Left cardiac atrium (tissue), 4 donors: ENCODE measurements at regions not wholly inside any gene's neighbourhood (a gene's known extent, or its start where the extent isn't known, plus 50 kb on each side); places are given as distances from the start of the nearest gene placed in this dataset.
A peak's percentile ranks its signal among the peaks of the same experiment; 100 is the strongest.
"Not testable (repeated sequence)": the region's sequence is repeated elsewhere in the genome, so short reads cannot be mapped to it uniquely, and the experiment has no call there.

ENCODE experiments used
- ATAC-seq, 2 donors: fragments of 200-7000 bp; cut with Tn5 transposase; one replicate each; pipeline ENCODE4 v1.9.1; 2020; ENCODE audit warnings: mild to moderate bottlenecking in 2 of 2, moderate library complexity in 2 of 2
- DNase-seq: peaks from one replicate; pipeline ENCODE4 v3.0.0-alpha.2; 2020
- intact Hi-C, 2 donors: fragments of 100-400 bp; cut with DNase I; formaldehyde crosslinking; loops; one replicate each; pipeline versions ENCODE4 v1.14.1 to v1.15.1; 2022 to 2023
- donor health status: DM: no; HTN: yes; CAD: no.
- donor health status: DM: no; HTN: yes; CAD: no; lungs with severe emphysema.
- donor health status: DM: yes; HTN: yes; CAD: no.
- donor health status: Dilated cardiomyopathy.

DNA sequence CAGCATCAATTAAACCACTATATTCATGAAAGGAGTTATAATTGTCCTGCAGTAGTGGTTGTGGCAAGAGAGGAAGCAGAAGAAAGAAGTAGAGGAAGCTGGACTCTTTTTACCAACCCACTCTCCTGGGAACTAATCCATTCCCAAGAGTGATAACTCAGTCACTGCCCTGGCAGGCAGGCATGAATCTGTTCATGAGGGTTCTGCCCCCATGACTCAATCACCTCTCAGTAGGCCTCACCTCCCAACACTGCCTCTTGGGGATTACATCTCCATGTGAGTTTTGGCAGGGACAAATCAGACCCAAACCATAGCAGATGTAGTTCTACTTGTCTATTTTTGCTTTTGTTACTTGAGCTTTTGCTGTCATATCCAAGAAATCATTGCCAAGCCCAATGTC is 232.7 kb upstream of the MAP2 start:
- ATAC-seq (no peak), DNase-seq (no peak)
- intact Hi-C loops = no loop called here

DNA sequence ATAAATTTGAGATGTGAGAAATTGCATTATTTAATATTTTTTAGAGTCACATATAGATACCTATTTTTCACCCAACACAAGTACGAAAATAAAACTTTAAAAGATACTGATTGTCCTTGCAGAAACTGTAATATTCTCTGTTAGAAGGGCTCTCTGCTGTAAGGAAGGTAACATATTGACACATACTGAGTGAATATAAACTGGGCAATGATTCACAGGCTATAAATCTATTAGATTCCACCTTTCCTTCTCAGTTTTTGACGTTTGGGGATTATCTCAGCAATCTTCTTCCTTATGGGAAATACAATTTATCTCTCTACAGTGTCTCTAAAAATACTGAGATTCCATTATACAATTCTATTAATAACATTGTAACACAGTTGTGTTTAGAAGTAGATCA is 229.1 kb upstream of the MAP2 start:
- ATAC-seq = no peak

DNA sequence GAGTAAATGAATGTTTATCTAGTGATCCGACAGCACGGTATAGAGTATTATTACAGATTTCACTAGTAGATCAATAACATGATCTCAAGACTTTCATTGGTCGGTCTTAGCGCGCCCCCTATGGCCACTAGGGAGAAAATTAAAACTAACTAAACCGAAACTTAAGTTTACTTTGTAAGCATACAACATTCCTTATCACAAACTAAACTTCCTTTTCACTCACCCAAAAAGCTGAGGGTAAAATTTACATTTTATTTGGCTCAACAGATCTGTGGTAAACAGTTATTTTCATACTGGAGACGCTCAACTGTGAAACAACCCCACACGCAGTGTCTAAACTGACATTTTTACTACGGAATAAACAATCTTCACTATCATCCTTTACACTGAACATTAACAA is 215.6 kb upstream of the MAP2 start:
- ATAC-seq (no peak), DNase-seq (no peak)
- intact Hi-C loops = no loop called here

More for the DNA sequence above, 229.1 kb upstream of the MAP2 start:
- DNase-seq = no peak
- intact Hi-C loops = no loop called here

DNA sequence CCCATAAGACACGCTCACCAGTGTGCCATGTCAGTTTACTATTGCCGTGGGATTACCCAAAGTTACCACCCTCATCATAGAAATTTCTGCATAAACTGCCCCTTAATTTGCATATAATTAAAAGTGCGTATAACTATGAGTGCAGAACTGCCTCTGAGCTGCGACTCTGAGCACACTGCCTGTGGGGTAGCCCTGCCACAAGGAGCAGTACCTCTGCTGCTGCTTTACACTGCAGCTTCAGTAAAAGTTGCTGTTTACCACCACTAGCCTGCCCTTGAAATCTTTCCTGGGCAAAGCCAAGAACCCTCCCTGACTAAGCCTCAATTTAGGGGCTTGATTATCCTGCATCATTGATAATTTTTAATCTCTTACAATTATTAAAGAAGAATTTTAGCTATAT is 213.9 kb upstream of the MAP2 start:
- DNase-seq (no peak), ATAC-seq (no peak)
- intact Hi-C loops = no loop called here

DNA sequence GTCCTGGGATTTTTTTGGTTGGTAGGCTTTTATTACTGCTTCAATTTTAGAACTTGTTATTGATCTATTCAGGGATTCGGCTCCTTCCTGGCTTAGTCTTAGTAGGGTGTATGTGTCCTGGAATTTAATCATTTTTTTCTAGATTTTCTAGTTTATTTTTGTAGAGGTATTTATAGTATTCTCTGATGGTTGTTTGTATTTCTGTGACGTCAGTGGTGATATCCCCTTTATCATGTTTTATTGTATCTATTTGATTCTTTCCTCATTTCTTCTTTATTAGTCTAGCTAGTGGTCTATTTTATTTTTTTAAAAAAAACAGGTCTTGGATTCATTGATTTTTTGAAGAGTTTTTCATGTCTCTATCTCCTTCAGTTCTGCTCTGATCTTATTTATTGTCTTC is 193.3 kb upstream of the MAP2 start:
- ATAC-seq = no peak
- no peak for DNase-seq
- intact Hi-C loops = no loop called here

DNA sequence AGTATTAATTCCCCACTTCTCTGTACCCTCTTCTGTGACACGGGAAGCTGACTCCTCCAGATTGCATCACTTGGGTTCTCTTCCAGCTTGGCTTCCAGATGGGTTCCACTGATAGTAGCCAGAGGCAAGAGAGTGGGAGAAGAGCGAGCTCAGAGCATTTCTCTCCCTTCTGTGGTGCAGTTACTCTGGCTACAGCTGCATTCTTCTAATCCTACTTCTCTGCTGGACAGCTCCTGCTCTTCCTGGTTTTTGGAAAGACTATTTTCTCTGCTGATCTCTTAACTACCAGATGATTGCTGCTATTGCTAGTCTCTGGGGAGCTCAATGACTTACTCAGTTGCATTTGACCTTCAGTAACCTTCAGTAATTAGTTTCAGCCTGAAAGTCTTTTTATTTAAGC is 187.5 kb upstream of the MAP2 start:
- ATAC-seq (no peak), DNase-seq (no peak)
- intact Hi-C loops = no loop called here

DNA sequence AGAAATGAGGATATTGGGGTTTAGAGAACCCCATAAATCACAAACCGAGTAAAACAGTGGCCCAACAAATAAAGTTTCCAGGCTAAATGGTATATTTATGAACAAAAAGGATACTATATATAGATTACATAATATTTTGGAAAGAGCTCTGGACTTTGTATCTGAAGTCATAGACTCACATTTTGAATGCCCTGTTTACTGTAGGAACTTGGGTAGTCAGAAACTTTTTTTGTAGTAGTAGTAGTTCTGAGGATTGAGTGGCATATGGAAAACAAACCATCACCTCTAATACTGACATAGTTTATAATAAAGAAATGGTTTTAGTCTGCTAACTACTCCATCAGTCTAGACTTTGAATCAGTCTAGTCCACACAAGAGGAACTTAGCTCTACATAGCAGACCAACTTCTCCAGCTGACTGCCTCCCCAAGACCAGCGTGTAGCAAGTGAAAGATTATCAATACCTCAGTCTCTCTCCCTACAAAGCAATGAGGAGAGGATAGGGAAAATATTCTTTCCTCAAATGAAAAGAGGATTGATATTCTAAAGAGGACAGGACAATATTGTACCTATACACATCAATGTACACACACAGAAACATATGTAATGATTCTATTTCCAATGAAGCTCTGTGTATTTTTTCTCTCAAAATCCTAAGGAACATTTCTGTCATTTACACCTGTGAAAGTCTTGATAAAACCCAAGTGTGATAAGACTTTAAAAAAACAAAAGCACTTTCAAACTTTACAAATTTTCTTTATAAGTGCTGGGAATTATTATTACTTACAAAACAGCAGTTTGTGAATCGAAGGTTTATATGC is 184.9 kb upstream of the MAP2 start:
- DNase-seq = no peak
- ATAC-seq = no peak
- intact Hi-C loops = no loop called here

DNA sequence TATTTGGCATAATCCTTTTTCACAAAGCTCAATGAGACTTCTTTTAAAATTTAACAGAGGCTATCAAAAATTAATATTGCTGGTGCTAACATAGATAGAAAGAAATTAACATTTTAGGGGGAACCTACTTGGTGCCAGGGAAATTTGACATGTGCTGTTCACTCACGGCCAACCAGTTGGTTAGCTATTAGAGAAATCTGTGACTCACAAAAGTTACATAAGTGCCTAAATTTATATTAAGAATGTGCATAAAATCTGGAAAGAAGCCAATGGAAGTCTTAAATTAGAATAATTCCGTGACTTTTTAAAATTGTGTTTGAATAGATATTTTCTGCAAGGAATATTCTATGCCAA is 184.3 kb upstream of the MAP2 start:
- intact Hi-C loops = no loop called here
- DNase-seq = no peak
- no peak for ATAC-seq

DNA sequence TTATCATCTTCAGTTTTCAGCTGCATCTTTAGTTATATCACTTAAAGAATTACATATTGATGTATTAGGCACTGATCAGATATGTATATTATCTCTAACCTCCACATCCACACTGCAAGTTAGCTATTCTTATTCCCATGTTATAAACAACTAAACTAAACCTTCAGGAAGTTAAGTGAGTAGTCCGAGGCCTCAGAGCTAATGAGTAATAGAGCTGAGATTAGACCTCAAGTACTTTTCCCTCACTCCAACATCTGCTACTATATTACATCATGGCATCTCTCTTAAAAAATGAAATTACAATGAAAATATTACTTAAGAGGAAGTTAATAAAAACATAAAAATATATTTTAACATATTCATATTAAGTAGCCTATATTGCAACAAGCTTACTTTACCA is 183.6 kb upstream of the MAP2 start:
- DNase-seq (no peak), ATAC-seq (no peak)
- intact Hi-C loops = no loop called here

DNA sequence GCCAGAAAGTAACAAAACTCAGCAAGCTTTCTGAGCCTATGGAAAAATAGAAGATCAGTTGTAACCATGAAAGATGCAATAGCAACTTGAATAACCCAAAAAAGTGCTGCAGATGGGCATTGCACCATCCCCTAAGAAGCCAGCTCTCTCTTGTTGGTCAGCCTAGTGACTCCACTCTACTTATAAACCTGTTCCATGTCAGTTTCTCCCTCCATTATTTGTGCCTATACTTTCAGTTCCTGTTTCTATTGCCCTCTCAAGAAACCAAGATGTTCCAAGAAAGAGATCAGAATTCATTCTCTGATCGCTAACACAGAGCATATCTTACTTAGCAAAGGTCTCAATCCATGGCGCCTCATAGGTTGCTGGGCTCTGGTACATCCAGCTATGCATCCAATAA is 170.3 kb upstream of the MAP2 start:
- DNase-seq (no peak), ATAC-seq (no peak)
- intact Hi-C loops = no loop called here

DNA sequence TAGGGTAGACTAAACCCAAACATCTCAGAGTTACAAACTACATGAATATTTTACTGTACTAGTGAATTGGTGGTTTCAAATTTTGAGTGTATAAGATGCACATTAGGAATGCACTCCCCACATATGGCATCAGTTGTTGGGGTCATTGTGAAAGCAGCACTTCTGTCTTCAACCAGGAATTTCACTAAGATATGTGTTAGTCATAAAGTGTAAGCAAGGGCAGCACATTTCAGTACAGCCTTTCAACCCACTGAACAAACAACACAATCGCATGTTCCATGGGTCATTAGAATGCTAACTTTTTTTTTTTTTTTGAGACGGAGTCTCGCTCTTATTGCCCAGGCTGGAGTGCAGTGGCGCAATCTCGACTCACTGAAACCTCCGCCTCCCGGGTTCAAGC is 164.1 kb upstream of the MAP2 start:
- ATAC-seq = no peak
- DNase-seq = no peak
- intact Hi-C loops = no loop called here

DNA sequence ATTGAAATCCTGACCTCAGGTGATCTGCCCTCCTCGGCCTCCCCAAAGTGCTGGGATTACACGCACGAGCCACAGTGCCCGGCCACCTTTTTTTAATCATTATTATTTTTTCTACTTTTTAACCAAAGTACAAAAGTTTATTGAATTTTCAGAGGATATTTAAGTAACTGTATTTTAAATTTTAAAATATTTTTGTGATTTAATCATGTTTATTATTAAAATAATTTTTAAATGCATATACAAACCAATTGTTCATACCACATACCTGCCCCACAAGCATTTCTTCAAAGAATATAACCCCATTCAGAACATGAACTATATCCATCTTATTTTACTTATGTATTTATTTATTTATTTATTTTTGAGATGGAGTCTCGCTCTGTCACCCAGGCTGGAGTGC is 163.6 kb upstream of the MAP2 start:
- ATAC-seq = no peak
- intact Hi-C loops = no loop called here
- DNase-seq = no peak

DNA sequence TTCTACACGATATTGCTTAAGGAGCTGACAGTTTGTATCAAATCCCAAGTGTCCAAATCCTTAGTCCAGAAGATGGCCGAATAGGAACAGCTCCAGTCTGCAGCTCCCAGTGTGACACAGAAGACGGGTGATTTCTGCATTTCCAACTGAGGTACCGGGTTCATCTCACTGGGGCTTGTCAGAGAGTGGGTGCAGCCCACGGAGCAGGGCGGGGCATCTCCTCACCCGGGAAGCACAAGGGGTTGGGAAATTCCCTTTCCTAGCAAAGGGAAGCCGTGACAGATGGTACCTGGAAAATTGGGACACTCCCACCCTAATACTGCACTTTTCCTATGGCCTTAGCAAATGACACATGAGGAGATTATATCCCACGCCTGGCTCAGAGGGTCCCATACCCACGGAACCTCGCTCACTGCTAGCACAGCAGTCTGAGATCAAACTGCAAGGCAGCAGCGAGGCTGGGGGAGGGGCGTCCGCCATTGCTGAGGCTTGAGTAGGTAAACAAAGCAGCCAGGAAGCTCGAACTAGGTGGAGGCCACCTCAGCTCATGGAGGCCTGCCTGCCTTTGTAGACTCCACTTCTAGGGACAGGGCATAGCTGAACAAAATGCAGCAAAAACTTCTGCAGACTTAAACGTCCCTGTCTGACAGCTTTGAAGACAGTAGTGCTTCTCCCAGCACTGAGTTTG is 162.3 kb upstream of the MAP2 start:
- not testable (repeated sequence) for ATAC-seq

DNA sequence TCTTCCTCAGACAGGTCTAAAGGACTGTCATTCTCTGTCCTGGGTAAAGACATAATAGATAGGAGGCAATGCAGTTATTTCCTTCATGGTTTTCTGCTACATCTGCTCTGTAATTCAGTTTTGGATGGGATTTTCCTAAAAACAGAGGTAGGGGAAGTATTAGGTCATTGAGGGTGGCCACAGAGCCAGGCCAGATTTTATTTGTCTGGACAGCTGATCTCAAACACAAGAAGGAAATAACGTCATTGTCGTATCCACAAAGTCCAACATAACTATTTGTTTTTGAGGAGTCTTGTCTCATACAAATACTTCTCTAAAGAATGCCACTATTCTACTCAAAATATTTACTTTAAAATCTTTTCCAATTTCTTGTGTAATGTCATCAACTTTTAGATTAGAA is 154.8 kb upstream of the MAP2 start:
- intact Hi-C loops = no loop called here
- ATAC-seq (peak in 1 of 2 donors; percentile 51), DNase-seq (no peak)

More for the DNA sequence above, 162.3 kb upstream of the MAP2 start:
- DNase-seq, intact Hi-C loops: not testable (repeated sequence)

DNA sequence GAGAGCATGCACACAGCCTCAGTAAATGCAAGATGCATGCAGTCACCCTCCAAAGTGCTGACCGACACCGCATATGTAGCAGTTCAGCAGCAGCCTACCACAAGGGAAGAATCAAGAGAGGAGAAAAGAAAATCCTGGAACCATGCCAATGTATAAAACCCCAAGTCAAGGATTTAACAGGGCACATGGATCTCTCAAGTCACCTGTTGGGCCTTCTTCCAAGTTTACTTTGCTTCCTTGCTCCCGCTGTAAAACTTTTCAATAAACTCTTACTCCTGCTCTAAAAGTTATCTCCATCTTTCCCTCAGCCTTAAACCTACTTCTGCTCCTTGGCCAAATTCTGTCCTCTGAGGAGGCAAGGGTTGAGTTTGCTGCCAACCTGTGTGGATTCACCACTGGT is 147.8 kb upstream of the MAP2 start:
- ATAC-seq (no peak), DNase-seq (no peak)
- intact Hi-C loops = no loop called here

DNA sequence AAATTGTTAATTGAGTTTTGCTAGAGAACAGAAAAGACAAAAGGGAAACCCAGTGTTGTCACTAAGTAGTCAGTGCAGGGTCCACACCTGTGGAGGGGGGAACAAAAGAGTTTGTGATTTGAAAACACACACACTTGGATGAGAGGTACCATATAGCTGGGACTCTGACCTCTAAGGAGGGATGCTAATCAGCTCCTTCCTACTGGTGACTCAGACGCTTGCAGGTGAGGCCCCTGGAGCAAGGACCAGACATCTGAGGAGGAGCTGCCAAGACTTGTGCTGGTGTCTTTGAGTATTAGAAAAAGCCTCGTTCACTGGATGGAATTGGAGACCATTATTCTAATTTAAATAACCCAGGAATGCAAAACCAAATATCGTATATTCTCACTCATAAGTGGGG is 146.4 kb upstream of the MAP2 start:
- no peak for ATAC-seq
- intact Hi-C loops = no loop called here
- no peak for DNase-seq

DNA sequence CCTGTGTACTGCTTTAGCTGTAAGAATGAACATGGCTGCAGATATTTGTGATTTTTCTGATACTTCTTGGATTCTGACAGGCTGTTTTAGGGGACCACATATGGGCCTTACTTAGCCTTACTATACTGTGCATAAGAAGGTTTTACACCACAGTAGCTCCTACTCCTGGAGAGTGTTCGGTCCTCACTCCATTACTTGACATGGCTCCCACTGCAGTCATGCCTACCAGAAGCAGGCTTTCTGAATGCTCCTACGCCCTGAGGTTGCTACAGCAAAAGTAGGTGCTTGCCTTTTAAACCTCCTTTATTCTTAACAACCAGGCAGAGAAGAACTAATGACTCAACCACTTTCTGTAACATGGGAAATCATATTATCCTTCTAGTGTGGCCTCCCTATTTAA is 125.2 kb upstream of the MAP2 start:
- intact Hi-C loops = no loop called here
- DNase-seq (no peak), ATAC-seq (no peak)

DNA sequence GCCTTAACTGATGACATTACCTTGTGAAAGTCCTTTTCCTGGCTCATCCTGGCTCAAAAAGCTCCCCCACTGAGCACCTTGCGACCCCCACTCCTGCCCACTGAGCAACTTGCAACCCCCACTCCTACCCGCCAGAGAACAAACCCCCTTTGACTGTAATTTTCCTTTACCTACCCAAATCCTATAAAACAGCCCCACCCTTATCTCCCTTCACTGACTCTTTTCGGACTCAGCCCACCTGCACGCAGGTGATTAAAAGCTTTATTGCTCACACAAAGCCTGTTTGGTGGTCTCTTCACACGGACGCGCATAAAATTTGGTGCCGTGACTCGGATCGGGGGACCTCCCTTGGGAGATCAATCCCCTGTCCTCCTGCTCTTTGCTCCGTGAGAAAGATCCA is 124.4 kb upstream of the MAP2 start:
- intact Hi-C loops, DNase-seq, ATAC-seq: not testable (repeated sequence)

DNA sequence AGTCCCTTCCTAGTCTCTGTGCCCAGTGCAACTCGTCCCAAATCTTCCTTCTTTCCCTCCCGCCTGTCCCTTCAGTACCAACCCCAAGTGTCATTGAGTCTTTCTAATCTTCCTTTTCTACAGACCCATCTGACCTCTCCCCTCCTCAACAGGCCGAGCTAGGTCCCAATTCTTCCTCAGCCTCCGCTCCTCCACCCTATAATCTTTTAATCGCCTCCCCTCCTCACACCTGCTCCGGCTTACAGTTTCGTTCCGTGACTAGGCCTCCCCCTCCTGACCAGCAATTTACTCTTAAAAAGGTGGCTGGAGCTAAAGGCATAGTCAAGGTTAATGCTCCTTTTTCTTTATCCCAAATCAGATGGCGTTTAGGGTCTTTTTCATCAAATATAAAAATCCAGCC is 123.1 kb upstream of the MAP2 start:
- DNase-seq, ATAC-seq, intact Hi-C loops: not testable (repeated sequence)

DNA sequence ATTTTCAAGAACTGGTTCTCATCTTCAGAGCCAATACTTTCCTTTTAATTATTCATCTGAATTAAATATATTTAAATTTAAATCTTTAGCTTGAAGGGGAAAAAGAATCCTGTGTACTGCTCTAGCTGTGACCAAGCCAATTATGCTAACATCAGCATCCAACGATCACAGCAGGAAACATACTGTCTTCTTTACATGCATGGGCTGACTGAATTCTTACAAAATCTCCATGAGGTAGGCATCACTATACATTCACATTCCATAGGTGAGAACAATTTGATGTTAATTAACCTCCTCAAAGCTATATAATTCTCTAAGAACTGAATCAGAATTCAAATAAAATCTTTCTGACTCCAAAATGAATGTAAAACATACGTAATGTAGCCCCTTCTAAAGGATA is 118.8 kb upstream of the MAP2 start:
- DNase-seq (no peak), ATAC-seq (no peak)
- intact Hi-C loops = no loop called here

DNA sequence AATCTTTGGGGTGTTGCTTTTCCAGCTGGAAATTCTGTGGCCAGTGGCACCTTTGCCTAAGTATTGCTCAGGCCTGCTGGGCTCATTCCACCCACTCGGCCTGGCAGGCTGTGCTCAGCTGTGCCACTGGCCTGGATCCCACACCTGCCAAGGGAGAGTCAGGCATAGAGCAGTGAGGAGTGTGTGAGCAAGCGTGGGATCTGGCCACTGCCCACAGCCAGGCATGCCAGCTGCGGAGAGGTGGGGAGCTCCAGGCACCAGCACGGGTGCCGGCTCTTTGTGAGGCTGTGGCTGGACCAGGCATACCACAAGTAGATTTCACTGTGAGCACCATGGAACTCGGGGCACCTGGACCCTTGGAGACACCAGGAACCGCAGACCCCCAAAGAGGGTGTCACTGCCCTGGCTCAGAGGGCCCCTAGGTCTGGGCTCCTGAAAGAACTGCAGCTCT is 118.1 kb upstream of the MAP2 start:
- intact Hi-C loops = no loop called here
- DNase-seq (no peak), ATAC-seq (peak in 1 of 2 donors; percentile 54)
